GM13977 (cell line): ENCODE measurements at regions not wholly inside any gene's neighbourhood (a gene's known extent, or its start where the extent isn't known, plus 50 kb on each side); places are given as distances from the start of the nearest gene placed in this dataset.

Experiments used
- DNase-seq: peaks from one replicate; pipeline ENCODE4 v3.0.0; 2012; ENCODE audit warnings: low spot score
- CTCF ChIP-seq: IDR thresholded peaks from 2 replicates; pipeline ENCODE4 v1.5.1; 2012; ENCODE audit warnings: mild to moderate bottlenecking, control low read depth; ENCODE audit not compliant: insufficient read depth; ENCODE audit errors: extremely low read depth, missing control alignments
- in situ Hi-C: fragments of 300-500 bp; cut with MboI; formaldehyde crosslinking; loops from one replicate; pipeline ENCODE4 v1.12.0; 2022; ENCODE audit warnings: low sequenced_read_pairs, low pct_unique_long_range_greater_than_20kb, mixed read lengths, inconsistent platforms; ENCODE audit not compliant: unreplicated experiment

DNA sequence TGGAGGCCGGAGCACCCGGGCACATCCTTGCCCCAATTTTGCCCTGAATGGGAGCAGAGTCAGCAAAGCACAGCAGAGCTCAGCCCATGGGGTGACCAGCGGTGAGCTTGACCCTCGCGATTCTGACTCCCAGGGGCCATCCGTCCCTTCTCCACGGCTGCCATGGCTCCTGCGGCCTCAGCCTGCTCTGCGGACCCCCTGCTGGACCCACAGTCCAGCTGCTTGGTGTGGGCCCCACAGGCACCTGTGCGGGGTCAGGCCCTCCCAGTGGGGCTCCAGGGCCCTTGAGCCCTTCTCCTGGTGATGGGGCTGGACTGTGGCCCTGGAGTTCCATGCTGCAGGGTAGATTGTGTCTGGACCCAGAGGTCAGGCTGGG lies 144.2 kb downstream of the ENGASE start:
- in situ Hi-C loops = no loop called here
- no peak for TF ChIP-seq CTCF
- DNase-seq = no peak

GRCh38 chr17:79218175-79218824 lies 143.7 kb downstream of the ENGASE start:
- TF ChIP-seq CTCF = no peak
- in situ Hi-C loops = no loop called here
- DNase-seq = no peak

DNA sequence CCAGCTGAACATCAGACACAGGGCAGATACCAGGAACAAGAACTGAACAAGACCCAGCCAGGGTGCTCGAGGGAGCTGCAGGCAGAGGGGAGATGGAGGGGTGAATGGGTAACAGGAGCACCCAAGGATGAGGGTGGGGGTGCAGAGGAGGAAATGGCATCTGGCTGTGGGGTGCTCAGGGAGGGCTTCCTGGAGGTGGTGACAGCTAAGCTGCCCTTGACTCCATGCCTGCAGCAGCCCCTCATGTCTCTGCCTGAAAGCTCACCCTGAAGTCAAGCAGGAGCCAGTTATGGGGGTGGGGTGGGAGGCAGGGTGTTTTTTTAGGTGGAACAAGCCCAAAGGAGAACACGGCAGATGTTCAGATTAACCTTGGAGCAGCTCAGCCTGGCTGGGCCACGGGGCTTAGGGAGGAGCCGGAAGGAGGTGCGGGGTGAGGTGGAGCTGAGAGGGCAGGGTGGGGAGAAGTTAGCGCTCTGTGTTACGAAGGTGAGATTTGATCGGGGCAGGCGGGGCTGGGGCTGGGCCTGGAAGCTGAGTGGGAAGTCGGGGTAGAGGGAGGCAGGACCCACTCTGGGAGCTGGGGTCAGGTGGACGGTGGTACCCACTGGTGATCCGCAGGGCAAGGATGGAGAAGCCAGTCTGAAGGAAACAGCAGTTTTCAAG lies 143.0 kb downstream of the ENGASE start:
- no peak for DNase-seq
- in situ Hi-C loops = no loop called here
- TF ChIP-seq CTCF = no peak

- no peak for TF ChIP-seq CTCF
- in situ Hi-C loops = no loop called here
- DNase-seq = no peak
These were observed 142.2 kb downstream of the ENGASE start for GRCh38 chr17:79216826-79217225.

GRCh38 chr17:79216391-79216790 lies 141.8 kb downstream of the ENGASE start:
- in situ Hi-C loops = no loop called here
- no peak for TF ChIP-seq CTCF
- DNase-seq = no peak

GRCh38 chr17:79215631-79216030 lies 141.0 kb downstream of the ENGASE start:
- TF ChIP-seq CTCF = no peak
- in situ Hi-C loops = no loop called here
- DNase-seq = no peak
